ENCODE measurements at regions not wholly inside any gene's neighbourhood (a gene's known extent, or its start where the extent isn't known, plus 50 kb on each side); places are given as distances from the start of the nearest gene placed in this dataset.

DNA sequence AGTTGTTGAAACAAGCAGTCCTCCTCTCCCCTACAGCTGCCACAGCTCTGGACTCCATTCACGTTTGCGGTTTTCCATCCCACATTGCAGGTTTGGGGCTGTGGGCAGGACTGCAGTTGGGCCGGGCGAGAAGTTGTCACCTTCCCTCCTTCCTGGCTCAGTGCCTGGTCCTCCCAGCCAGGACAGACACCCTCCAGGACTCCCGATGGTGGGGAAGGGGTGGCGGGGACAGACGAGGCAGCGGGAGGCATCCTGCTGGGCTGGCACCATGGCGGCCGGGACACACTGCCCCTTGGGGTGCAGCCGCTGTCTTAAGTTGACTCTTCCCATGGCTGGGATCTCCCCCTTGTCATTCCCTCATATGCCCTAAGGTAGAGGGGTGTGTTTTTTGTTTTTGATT is 615.2 kb downstream of the BRD1 start:
- TF ChIP-seq POLR2A (IDR thresholded peaks at IDR 0.05) = no peak
- TF ChIP-seq, protein P1, sequence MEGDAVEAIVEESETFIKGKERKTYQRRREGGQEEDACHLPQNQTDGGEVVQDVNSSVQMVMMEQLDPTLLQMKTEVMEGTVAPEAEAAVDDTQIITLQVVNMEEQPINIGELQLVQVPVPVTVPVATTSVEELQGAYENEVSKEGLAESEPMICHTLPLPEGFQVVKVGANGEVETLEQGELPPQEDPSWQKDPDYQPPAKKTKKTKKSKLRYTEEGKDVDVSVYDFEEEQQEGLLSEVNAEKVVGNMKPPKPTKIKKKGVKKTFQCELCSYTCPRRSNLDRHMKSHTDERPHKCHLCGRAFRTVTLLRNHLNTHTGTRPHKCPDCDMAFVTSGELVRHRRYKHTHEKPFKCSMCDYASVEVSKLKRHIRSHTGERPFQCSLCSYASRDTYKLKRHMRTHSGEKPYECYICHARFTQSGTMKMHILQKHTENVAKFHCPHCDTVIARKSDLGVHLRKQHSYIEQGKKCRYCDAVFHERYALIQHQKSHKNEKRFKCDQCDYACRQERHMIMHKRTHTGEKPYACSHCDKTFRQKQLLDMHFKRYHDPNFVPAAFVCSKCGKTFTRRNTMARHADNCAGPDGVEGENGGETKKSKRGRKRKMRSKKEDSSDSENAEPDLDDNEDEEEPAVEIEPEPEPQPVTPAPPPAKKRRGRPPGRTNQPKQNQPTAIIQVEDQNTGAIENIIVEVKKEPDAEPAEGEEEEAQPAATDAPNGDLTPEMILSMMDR (IDR thresholded peaks at IDR 0.05) = no peak

All from tibial nerve (tissue), 3 donors.